GM11168 (cell line): ENCODE measurements at regions not wholly inside any gene's neighbourhood (a gene's known extent, or its start where the extent isn't known, plus 50 kb on each side); places are given as distances from the start of the nearest gene placed in this dataset.

Source experiments
- in situ Hi-C: fragments of 300-500 bp; cut with MboI; formaldehyde crosslinking; loops from one replicate; pipeline ENCODE4 v1.12.0; 2022; ENCODE audit warnings: low sequenced_read_pairs; ENCODE audit not compliant: unreplicated experiment

GRCh38 chr2:64928813-64929212, 60.4 kb upstream of the SLC1A4 start:
- in situ Hi-C loops, result no loop called here

GRCh38 chr2:64929333-64929732, 59.9 kb upstream of the SLC1A4 start:
- in situ Hi-C loops, result no loop called here

GRCh38 chr2:64930258-64930671, 58.9 kb upstream of the SLC1A4 start:
- in situ Hi-C loops, result no loop called here

GRCh38 chr2:64931246-64932115, 57.7 kb upstream of the SLC1A4 start:
- in situ Hi-C loops, result no loop called here

- in situ Hi-C loops, result no loop called here
Observed at GRCh38 chr2:64932116-64932370, 57.2 kb upstream of the SLC1A4 start.

GRCh38 chr2:64932371-64933216, 56.6 kb upstream of the SLC1A4 start:
- in situ Hi-C loops, result no loop called here

- in situ Hi-C loops, result no loop called here
Observed at GRCh38 chr2:64934530-64934929, 54.7 kb upstream of the SLC1A4 start.

GRCh38 chr2:64936809-64937208, 52.4 kb upstream of the SLC1A4 start:
- in situ Hi-C loops, result loop anchor here (5.0 kb wide), 1 partner anchor 45 kb away; no protein-coding TSS in a partner anchor

GRCh38 chr2:64937314-64937686, 51.9 kb upstream of the SLC1A4 start:
- in situ Hi-C loops, result loop anchor here (5.0 kb wide), 1 partner anchor 45 kb away; no protein-coding TSS in a partner anchor

- in situ Hi-C loops, result loop anchor here (5.0 kb wide), 1 partner anchor 44 kb away; no protein-coding TSS in a partner anchor
Observed at GRCh38 chr2:64937687-64938491, 51.3 kb upstream of the SLC1A4 start.

GRCh38 chr2:64938607-64939285, 50.5 kb upstream of the SLC1A4 start:
- in situ Hi-C loops, result loop anchor here (5.0 kb wide), 1 partner anchor 44 kb away; no protein-coding TSS in a partner anchor

- in situ Hi-C loops, result loop anchor here (5.0 kb wide), 1 partner anchor 43 kb away; no protein-coding TSS in a partner anchor
Observed at GRCh38 chr2:64939332-64939917, 49.8 kb upstream of the SLC1A4 start.
